SH-SY5Y (cell line): ENCODE measurements at regions not wholly inside any gene's neighbourhood (a gene's known extent, or its start where the extent isn't known, plus 50 kb on each side); places are given as distances from the start of the nearest gene placed in this dataset.

ENCODE experiments used
- GATA2 ChIP-seq: IDR thresholded peaks from 2 replicates; pipeline ENCODE4 v1.6.1; 2011; ENCODE audit warnings: mild to moderate bottlenecking, low read depth, low read length
- GATA3 ChIP-seq: IDR thresholded peaks from 2 replicates; pipeline ENCODE4 v1.6.1; 2011; ENCODE audit warnings: low read depth, mild to moderate bottlenecking, low read length, moderate library complexity

GRCh38 chr2:234372506-234372905 is 124.4 kb downstream of the ARL4C start:
- TF ChIP-seq GATA3 (no peak), GATA2 (no peak)

GRCh38 chr2:234368861-234369261 is 128.0 kb downstream of the ARL4C start:
- TF ChIP-seq GATA3, result no peak
- TF ChIP-seq GATA2, result no peak

GRCh38 chr2:234366891-234367290 is 130.0 kb downstream of the ARL4C start:
- TF ChIP-seq GATA2 (no peak), GATA3 (no peak)

GRCh38 chr2:234364661-234365060 is 132.2 kb downstream of the ARL4C start:
- TF ChIP-seq GATA3 (no peak), GATA2 (no peak)

GRCh38 chr2:234363647-234364294 is 133.1 kb downstream of the ARL4C start:
- TF ChIP-seq GATA3, result no peak
- TF ChIP-seq GATA2, result no peak

- TF ChIP-seq GATA2 (no peak), GATA3 (no peak)
Observed at GRCh38 chr2:234363011-234363487, 133.8 kb downstream of the ARL4C start.

GRCh38 chr2:234357666-234358065 is 139.2 kb downstream of the ARL4C start:
- no peak for TF ChIP-seq GATA2
- no peak for TF ChIP-seq GATA3

GRCh38 chr2:234355808-234356365 is 141.0 kb downstream of the ARL4C start:
- TF ChIP-seq GATA2 (no peak), GATA3 (no peak)

- TF ChIP-seq GATA3 (no peak), GATA2 (no peak)
Observed at GRCh38 chr2:234355021-234355720, 141.7 kb downstream of the ARL4C start.

GRCh38 chr2:234352270-234352669 is 144.6 kb downstream of the ARL4C start:
- TF ChIP-seq GATA3, result no peak
- no peak for TF ChIP-seq GATA2

- no peak for TF ChIP-seq GATA2
- no peak for TF ChIP-seq GATA3
Observed at GRCh38 chr2:234348081-234348480, 148.8 kb downstream of the ARL4C start.

- no peak for TF ChIP-seq GATA2
- TF ChIP-seq GATA3, result no peak
Observed at GRCh38 chr2:234345921-234346320, 151.0 kb downstream of the ARL4C start.

GRCh38 chr2:234344012-234344411 is 152.9 kb downstream of the ARL4C start:
- TF ChIP-seq GATA3 (no peak), GATA2 (no peak)

GRCh38 chr2:234343372-234343771 is 153.5 kb downstream of the ARL4C start:
- TF ChIP-seq GATA2, result no peak
- TF ChIP-seq GATA3, result no peak

- no peak for TF ChIP-seq GATA3
- no peak for TF ChIP-seq GATA2
Observed at GRCh38 chr2:234341306-234341985, 155.4 kb downstream of the ARL4C start.
